HG03342 (cell line): ENCODE measurements at regions not wholly inside any gene's neighbourhood (a gene's known extent, or its start where the extent isn't known, plus 50 kb on each side); places are given as distances from the start of the nearest gene placed in this dataset.
A peak's percentile ranks its signal among the peaks of the same experiment; 100 is the strongest.

ENCODE experiments used
- ATAC-seq: cut with Tn5 transposase; IDR thresholded peaks from one replicate; pipeline ENCODE4 v1.9.1; 2021; ENCODE audit warnings: mild to moderate bottlenecking, moderate library complexity; ENCODE audit not compliant: unreplicated experiment

- ATAC-seq = peak; percentile 79
Measured at GRCh38 chr21:16330082-16330907, 600.5 kb downstream of the USP25 start.

- ATAC-seq = no peak
Measured at GRCh38 chr21:16330908-16331268, 601.1 kb downstream of the USP25 start.

GRCh38 chr21:16337266-16337665 lies 607.5 kb downstream of the USP25 start:
- no peak for ATAC-seq

GRCh38 chr21:16342932-16343331 lies 613.1 kb downstream of the USP25 start:
- ATAC-seq = no peak

GRCh38 chr21:16343776-16344175 lies 614.0 kb downstream of the USP25 start:
- no peak for ATAC-seq

- ATAC-seq = no peak
Measured at GRCh38 chr21:16345757-16346156, 616.0 kb downstream of the USP25 start.

- no peak for ATAC-seq
Measured at GRCh38 chr21:16347223-16347622, 617.4 kb downstream of the USP25 start.

- no peak for ATAC-seq
Measured at GRCh38 chr21:16353764-16354163, 624.0 kb downstream of the USP25 start.

- no peak for ATAC-seq
Measured at GRCh38 chr21:16357994-16358393, 628.2 kb downstream of the USP25 start.

GRCh38 chr21:16358784-16359183 lies 629.0 kb downstream of the USP25 start:
- ATAC-seq = no peak

GRCh38 chr21:16363100-16363499 lies 633.3 kb downstream of the USP25 start:
- ATAC-seq = no peak

GRCh38 chr21:16363518-16363917 lies 633.7 kb downstream of the USP25 start:
- ATAC-seq = no peak

- ATAC-seq = no peak
Measured at GRCh38 chr21:16366207-16366606, 636.4 kb downstream of the USP25 start.

GRCh38 chr21:16367079-16367478 lies 637.3 kb downstream of the USP25 start:
- no peak for ATAC-seq

- ATAC-seq = no peak
Measured at GRCh38 chr21:16370186-16370585, 640.4 kb downstream of the USP25 start.

- no peak for ATAC-seq
Measured at GRCh38 chr21:16372586-16372985, 642.8 kb downstream of the USP25 start.

GRCh38 chr21:16376673-16377072 lies 646.9 kb downstream of the USP25 start:
- ATAC-seq = no peak

GRCh38 chr21:16377120-16377658 lies 647.4 kb downstream of the USP25 start:
- ATAC-seq = no peak

- no peak for ATAC-seq
Measured at GRCh38 chr21:16377857-16378256, 648.1 kb downstream of the USP25 start.

- ATAC-seq = no peak
Measured at GRCh38 chr21:16378525-16378924, 648.7 kb downstream of the USP25 start.

- no peak for ATAC-seq
Measured at GRCh38 chr21:16388291-16388690, 658.5 kb downstream of the USP25 start.

GRCh38 chr21:16388911-16389560 lies 659.3 kb downstream of the USP25 start:
- ATAC-seq = no peak
